GM19240 (cell line): ENCODE measurements at regions not wholly inside any gene's neighbourhood (a gene's known extent, or its start where the extent isn't known, plus 50 kb on each side); places are given as distances from the start of the nearest gene placed in this dataset.

ENCODE experiments used
- DNase-seq: peaks from one replicate; pipeline ENCODE4 v3.0.0; 2011; ENCODE audit warnings: low spot score; ENCODE audit not compliant: insufficient read length

DNA sequence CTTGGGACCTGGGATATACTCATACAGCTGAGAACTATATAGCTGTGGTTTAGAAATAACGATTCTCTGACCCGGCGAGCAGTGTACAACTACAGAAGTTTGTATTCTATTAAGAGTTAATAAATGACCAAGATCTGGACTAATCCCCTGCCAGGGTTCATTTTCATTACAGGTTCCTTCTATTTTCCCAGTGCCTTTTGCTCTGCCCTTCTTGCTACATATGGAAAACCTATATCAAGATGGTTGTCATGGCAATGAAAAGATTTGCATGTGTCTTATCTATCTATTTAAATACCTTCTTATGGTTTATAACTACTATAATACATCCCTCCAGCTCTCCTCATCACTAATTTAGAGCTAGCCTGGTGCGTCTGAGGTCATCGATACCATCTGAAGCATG lies 965.2 kb downstream of the BCL11A start:
- DNase-seq = no peak

DNA sequence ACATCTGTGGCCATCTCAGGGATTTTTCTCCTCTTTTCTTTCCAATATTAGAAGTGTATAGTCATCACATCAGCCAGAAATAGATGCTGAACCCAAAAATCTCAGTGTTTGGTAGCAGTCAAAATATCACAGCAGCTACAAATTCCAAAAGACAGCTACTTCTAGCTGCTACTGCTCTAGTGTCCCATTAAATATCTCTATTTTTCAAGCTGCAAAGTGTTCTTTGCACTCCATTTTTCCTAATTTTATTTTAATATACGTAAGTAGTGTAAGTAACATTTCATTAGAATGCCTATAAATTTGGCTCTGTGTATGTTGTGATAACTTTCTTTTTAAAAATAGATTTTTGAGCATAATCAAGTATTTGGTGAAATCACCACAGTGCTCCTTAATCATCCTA lies 967.3 kb downstream of the BCL11A start:
- no peak for DNase-seq

DNA sequence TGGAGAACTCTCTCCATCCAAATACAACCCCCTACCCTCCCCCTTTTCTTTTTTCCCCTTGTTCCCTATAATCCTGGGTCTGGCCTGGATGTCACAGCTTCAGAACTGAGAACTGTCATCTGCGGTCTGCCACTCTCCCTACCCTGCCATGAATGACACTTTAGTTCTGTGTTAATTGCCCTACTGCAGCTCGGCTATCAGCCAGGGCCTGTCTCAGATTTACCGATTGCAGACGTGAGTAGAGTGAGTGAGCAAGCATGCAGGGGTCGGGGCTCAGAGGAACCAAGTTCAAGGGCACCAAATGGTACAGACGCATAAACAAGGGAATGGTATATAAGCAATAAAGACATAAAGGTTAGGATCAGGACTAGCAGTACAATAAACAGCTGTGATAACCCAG lies 967.8 kb downstream of the BCL11A start:
- no peak for DNase-seq

DNA sequence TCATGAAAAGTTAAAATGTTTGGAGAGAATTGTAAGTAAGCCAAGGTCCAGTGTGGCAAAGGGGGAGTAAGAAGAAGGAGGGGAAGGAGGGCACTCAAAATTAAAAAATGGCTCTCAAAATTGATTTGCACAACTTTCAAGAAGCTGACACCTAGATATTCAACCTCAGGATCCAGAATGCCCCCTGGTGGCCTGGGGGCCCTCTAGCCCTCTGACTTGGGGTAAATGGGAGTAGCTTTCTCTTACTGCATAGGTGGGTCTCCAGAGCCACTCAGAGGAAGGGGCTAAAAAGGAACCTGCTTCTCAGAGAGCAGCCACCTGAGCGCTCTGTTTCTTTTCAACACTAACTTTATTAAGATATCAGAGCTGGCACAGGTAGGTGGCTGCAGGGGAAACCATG lies 968.5 kb downstream of the BCL11A start:
- no peak for DNase-seq

DNA sequence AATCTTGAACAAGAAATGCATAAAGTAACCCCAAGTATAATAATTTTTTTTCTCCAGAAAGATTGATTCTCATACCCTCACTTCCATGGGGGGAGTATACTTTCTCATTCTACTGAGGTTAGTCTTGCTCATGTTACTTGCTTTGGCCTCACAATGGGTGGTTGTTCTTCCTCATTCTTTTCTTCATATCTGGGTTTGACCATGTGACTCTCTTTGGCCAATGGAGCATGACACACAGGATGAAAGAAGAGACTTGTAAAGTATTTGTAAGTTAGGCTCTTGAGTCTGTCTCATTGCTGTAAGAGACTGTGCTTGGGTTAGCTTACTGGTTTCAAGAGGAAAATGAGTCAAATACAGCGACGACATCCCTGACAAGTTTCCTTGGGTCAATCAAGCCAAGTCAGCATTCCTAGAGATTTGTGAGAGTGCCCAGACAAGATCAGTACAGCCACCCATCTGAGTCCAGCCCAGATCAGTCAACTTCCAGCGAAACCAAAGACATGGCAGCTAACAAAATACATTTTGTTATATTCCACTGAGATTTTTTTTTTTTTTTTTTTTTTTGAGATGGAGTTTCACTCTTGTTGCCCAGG lies 970.2 kb downstream of the BCL11A start:
- no peak for DNase-seq

DNA sequence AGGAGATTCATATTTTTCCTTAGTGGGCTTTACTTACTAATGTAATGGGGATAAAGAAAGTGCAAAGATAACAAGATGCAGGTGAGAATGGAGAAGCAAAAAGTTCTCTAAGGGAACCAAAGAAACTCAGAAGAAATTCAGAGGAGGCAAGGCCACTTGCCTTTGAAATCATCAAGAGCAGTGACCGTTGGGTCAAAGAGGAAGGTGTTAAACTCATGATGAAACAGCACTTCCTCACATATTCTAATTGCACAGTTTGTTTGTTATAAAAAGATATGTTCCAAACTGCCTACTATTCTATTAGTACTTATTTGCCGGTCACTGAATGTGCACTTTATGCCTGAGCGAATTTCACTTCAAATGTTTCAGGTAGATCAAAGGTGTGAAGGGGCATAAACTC lies 975.1 kb downstream of the BCL11A start:
- no peak for DNase-seq

DNA sequence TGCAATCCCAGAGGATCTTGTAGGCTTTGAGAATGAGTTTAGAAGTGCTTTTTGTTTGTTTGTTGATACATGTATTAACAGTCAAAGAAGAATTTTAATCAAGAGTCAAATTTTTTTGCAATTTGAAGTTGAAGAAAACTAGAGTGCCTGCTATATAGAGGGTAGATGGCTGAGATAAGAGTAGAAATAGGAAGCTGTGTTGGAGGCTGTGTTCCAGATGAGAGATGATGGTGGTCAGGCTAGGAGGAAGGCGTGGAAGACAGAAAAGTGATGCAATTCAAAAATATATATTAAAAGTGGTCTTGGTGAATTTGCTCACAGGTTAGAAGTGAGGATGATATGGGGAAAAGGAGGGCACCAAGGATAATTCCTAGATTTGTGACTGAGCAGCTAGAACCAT lies 978.3 kb downstream of the BCL11A start:
- no peak for DNase-seq

DNA sequence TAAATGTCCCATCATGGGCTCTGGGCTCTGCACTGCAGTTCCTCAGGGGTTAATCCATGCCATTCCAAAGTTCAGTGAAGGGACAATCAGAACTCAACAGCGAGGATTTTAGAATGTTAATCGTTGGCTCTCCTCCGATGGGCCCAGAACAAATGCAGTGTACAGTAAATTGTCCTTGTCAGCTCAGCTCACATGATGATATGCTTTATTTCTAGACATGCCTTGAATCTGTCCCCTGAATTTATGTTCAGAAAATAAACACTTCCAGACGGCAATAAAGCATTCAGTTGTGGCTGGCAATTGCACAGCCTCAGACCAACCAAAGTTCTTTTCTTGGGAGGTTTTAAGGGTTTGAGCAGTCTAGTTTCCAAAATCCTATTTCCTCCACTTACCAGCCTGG lies 981.2 kb downstream of the BCL11A start:
- DNase-seq = no peak

DNA sequence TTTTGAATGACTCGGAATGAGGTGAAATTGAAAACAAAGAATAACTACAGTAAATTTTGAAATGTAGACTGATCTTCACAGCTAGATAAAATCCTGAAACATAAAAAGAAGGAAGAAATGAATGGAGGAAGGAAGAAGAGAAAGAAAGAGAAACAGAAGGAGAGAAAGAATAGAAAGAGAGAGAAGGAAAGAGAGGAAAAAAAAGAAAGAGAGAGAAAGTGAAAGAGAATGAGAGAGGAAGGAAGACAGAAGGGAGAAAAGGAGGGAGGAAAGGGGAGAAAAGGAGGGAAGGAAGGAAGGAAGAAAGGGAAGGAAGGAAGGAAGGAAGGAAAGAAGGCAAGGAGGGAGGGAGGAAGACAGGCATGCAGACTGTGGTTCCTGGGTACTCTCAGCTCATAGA lies 982.6 kb downstream of the BCL11A start:
- DNase-seq = no peak

DNA sequence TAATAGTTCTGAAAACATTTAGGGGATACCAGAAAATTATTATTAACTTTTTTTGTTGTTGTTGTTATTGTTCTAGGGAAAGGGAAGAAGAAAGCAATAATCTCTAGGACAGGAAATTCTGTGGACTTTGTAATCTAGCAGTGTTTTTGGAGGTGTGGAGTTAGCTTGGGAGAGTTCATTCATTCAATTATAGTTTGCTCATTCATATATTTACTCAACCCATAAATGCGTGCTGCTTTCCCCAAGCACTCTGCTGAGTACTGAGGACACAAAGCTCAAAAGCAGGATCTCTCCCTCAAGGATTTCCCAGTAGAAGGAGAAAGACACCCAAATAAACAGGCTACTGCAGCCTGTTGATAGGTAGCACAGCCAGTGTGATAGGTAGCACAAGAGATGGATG lies 984.3 kb downstream of the BCL11A start:
- no peak for DNase-seq

DNA sequence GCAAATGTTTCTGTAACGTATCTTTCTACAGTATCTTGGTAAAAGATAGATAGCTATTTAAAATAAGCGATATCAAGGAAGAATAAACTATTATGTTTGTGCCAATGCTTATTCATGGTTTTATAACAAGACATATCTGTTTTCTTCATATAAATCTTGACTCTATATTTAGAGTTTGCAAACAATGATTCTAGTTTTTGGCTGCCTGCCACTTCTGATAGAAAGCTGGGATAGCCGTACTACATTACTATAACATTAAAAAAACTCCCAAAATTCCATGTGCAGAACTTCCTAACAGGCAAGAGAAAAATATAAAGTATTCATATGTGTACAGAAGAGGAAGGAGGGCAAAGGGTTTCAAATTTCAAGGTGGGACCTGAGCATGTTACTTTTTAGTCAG lies 985.0 kb downstream of the BCL11A start:
- DNase-seq = no peak

DNA sequence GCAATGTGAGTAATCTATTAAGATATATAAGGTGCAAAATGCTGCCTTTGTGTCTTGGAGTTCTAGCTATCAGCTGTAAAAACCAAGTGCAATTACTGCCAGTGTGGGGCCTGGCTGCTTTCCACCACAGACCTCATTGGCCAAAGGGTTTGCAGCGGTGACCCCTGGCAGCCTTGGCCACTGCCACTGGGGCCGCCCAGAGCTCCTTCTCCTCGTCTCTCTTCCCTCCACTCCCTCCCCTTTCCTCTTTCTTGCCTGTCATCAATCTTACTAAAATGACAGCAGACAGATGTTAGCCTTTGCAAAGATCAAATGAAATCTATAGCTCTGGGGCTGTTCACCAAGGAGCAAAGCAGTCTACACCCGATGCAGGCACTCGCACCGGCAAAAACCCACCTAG lies 986.3 kb downstream of the BCL11A start:
- DNase-seq = no peak

DNA sequence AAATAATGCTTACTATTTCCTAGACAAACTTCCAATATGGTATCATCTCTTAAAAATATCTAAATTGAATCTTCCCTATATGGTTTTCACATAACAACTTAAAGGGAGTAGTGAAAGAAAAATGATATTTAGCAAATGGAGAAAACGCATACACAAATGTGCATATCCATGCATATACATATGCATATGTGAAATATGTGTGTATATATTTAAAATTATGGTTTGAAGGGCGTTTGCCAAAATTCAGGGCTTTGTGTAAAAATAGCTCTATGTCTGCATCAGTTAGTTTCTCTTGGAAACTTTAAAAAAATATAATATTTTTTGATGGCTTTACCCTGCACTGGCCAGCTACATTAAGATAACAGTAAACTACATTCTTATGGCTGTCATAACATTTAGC lies 986.7 kb downstream of the BCL11A start:
- no peak for DNase-seq

DNA sequence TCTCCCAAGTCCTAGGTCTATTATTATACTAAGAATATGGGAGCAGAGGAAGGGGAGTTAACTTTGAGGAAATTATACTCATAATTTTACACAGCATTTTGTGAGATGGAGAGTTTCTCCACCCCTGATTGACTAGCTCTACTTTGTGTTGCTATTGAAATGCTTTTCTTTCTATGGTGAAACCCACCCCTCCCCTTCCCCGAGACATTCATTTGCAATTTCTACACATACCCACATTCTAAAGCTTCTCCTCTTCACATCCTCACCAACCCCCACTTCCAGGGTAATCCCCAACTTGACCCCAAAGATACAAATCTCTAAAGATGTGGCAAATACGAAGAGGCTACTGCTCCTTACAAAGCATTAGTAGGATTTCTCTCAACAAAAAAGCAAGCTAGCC lies 992.2 kb downstream of the BCL11A start:
- no peak for DNase-seq

DNA sequence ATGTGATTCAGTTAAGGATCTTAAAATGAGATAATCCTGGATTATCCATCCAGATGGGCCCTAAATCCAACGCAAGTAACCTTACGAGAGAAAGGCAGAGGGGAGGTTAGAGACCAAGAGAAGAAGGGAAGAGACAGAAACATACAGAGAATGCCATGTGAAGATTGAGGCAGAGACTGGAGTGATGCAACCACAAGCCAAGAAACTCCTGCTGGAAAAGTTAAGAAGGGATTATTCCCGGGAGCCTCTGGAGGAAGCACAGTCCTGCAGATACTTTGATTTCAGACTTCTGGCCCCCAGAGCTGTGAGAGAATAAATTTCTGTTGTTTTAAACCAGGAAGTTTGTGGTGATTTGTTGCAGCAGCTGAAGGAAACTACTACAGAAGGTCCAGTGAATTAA lies 992.7 kb downstream of the BCL11A start:
- no peak for DNase-seq

DNA sequence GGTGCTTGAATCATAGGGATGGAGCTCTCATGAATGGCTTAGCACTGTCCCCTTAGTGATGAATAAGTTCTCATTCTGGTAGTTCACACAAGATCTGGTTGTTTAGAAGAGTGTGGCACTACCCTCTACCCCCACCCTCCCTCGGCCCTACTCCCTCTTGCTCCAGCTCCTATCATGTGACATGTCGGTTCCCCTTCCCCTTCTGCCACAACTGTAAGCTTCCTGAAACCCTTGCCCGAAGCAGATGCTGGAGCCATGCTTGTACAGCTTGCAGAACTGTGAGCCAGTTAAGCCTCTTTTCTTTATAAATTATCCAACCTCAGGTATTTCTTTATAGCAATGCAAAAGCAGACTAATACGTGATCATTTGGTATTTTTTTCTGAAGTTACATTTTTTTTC lies 1012.6 kb downstream of the BCL11A start:
- DNase-seq = no peak

DNA sequence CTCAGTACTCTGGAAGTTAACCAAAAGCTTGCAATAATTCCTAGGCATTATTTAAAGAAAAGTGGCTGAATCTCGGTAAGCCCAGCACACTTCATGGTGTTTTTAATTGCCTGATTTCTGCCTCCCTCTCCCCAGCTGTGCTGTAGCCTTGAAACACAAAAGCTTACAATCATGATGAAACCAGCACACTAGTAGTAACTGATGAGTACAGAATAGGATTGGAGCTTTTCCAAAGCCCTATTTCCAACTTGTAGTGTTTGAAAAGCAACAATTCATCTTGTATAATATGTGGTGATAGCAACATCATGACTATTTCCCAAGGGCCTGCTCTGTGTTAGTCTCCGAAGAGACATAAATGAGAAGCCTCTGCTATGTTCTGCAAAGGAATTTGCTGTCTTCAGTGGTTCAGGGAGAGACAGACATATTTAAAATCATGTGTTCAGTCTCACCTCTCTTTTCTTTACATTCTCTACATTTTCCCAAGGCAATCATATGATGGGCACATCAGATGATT lies 1015.0 kb downstream of the BCL11A start:
- DNase-seq = no peak

DNA sequence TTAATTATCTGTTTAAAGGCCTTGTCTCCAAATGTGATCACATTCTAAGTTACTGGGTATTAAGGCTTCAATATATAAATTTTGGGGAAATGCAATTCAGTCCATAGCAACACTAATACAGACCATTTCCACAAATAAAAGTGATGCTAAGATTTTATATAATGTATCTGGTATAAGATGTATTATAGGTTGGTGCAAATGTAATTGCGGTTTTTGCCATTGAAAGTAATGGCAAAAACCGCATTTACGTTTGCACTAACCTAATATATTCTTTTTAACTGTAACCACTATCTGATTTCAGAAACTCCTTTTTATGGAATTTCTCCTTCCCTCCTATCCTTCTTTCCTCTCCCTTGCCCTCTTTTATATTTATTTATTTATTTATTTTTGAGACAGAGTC lies 1020.6 kb downstream of the BCL11A start:
- DNase-seq = no peak

DNA sequence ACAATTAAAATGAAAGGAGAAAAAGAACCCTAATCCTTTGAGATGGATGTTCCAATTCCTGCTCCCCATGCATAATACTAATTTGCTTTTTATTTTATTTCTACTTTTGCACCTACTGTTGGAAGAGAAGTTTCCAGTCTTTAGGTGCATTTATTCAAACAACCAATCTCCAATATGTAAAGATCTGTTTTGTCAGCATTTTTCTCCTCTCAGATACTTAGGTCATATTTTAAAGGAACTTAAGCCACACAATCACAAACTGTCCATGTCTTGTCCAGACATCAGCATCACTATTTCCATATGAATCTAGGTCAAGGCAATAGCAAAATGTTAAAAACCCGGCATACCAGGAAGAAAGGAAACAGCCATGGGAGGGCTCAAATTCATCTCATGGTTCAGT lies 1023.2 kb downstream of the BCL11A start:
- DNase-seq = no peak

DNA sequence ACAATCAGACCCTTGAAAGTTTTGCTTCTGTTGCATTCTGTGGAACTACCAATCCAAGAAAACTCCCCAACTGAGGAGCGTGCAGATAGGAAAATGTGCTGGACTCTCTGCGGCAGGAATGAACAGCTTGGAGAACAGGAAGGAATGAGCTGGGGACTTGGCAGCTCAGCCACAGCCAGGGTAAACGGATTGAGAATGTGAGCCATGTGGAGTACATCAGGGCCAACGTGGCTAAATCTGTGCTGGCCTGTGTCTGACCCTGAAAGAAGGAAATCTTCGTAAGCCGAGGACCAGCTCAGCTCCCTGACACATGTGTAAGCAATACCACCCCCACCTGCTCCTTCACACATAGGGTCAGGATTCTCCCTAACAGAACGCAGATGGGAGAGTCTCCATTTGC lies 1023.7 kb downstream of the BCL11A start:
- no peak for DNase-seq

DNA sequence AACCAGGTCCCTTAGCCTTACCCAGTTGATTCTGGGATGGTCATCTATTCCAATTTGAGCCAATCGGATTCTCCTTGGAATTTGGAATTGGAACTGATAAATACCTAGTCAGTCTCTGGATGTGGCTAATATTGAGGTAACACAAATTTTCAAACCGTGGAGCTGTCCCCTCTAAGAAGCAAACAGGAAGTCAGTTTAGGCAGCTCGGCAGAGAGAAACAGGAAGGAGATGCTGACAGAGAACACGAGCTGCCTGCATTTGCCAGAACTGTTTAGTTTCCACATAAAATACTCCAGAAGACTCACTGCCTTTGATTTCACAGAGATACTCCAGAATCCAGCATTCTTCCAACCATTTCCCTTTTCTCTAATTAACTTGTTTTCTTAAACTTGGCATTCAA lies 1024.9 kb downstream of the BCL11A start:
- DNase-seq = no peak

DNA sequence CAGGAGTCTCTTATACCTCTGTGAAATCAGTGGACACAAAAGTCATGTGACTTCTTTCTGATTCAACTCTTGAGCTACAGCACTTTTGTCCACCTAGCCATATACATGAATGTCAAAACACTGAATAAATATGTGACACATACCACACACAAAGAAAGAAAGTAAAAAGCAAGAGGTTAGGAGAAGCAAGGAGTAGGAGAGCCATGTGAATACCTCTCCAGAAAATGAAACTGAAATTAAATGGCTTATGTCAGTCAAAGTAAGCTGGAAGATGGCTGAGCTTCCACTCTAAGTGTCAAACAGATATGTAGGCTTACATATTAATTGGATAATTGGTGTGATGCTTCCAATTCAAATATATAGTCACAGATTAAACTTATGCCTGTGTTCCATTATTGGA lies 1050.5 kb downstream of the BCL11A start:
- DNase-seq = no peak

DNA sequence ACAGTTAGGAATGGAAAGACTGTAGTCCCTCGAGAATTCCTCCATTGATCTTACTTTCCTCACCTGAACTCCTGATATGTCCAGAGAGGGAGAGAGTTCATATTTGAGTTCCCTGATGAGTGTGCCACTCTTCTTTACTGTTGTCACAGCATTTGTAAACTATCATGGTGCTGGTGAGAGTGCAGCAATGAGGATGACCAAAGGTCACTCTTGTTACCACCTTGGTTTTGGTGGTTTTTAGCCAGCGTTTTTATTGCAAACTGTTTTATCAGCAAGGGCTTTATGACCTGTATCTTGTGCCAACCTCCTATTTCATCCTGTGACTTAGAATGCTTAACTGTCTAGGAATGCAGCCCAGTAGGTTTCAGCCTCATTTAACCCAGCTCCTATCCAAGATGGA lies 1062.5 kb downstream of the BCL11A start:
- DNase-seq = no peak

DNA sequence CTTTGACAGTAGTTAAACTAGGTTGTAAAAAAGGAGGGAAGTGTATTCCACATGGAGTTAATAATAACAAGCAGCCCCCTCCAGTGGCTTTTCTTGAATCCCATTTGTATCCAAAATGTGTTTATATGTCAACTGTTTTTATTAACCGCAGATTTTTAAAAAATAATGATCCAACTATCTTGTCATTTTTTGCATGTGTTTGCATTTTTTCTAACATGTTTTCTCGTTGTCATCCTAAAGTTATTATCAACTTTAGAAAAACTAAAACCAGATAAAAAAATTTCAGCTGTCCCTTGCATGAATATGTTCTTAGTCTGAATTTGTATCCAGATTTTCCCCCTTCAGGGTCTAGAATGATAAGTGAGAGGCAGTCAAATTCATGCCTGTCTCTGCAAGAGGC lies 1063.3 kb downstream of the BCL11A start:
- no peak for DNase-seq
